GM19025 (cell line): ENCODE measurements at regions not wholly inside any gene's neighbourhood (a gene's known extent, or its start where the extent isn't known, plus 50 kb on each side); places are given as distances from the start of the nearest gene placed in this dataset.

Experiments
- ATAC-seq: cut with Tn5 transposase; IDR thresholded peaks from one replicate; pipeline ENCODE4 v1.9.1; 2021; ENCODE audit warnings: mild to moderate bottlenecking, low read depth, moderate library complexity; ENCODE audit not compliant: unreplicated experiment

- ATAC-seq: no peak
Observed at GRCh38 chr12:85352016-85352415, 72.0 kb downstream of the ALX1 start.

GRCh38 chr12:85356596-85357385 lies 76.8 kb downstream of the ALX1 start:
- no peak for ATAC-seq

DNA sequence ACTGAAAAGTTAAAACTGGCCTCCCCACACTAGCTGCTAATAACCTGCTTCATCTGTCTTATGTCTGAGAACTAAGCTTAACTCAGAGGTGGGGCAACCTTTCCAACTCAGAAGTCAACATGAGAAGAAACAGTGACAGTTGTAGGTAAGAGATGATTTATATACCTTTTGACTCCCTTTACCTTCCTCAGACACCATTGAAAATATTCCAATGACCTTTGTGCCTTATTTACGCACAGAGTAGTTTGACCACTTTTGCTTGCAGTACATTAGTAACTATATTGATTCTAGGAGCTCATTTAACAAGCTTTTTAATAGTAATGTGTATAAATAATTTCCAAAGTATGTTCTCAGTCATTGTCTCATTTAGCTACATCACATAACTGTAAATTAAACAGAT lies 77.6 kb downstream of the ALX1 start:
- no peak for ATAC-seq

DNA sequence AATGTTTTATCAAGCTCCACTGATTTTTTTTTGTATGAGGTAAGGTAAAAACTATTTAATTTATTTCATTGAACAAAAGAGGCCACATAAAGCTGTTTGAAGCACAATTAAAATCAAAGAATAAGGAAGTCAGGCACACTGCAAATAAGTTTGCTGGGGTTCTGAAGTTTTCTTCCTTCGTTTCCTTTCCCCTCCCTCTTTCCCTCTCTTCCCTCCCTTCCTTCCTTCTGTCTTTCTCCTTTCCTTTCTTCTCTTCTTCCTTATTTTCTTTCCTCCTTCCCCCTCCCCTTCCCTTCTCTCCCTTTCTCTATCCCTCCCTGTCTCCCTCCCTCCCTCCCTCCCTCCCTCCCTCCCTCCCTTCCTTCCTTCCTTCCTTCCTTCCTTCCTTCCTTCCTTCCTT lies 78.7 kb downstream of the ALX1 start:
- ATAC-seq: no peak

GRCh38 chr12:85363382-85364190 lies 83.6 kb downstream of the ALX1 start:
- no peak for ATAC-seq

GRCh38 chr12:85367936-85368335 lies 87.9 kb downstream of the ALX1 start:
- ATAC-seq: no peak

DNA sequence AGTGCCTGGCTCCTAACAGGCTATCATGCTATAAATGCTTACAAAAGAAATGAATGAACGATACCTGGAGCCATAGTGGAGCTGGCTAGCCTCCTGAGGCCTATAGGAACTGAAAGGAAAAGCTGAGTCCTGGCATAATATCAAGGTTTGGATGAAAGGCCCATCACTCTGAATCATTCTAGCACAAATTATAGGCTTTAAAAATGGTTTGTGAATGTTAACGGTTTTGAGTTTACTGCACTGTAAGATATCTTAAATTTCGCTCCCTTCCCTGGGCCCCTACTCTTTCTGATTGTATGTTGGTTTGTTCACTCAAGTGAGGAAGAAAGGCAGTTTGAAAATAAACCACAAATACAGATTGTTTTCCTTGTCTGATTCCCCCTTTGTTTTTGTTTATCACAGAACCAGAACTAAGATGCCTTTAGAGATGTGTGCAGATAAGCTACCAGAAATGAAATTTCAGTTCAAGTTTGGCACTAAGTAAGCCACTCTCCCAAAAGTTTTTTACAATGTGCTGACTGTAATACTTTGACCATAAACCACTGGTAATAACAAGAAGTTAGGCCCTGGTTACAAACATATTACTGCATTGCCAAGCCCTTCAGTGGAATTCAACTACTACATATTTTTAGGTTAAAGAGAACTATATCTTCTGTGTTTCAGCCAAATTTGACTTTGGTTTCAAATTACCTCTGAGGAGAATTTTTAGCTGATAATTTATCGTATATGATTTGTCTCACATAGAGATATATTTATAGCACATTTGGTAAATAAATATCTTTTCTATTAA lies 89.5 kb downstream of the ALX1 start:
- ATAC-seq: no peak

- ATAC-seq: no peak
Observed at GRCh38 chr12:85373045-85373444, 93.0 kb downstream of the ALX1 start.

DNA sequence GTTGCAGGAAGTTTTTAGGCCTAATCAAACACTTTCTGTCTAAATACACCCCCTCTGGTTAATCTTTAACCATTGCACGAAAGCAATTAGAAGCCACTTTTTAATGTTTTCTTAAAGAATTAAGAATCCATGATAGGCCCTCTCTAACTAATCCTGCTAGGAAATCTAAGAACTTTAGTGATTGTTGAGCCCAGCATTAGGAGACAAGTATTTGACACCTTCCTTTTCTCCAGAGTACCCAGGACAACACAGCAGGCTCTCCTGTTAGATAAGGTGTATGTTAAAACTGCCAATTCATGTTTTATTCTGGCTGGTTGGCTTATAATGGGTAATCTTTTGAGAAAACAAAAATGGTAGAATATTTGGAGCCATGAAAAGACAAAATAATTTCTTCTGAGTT lies 95.0 kb downstream of the ALX1 start:
- ATAC-seq: no peak

- no peak for ATAC-seq
Observed at GRCh38 chr12:85385406-85385805, 105.4 kb downstream of the ALX1 start.

DNA sequence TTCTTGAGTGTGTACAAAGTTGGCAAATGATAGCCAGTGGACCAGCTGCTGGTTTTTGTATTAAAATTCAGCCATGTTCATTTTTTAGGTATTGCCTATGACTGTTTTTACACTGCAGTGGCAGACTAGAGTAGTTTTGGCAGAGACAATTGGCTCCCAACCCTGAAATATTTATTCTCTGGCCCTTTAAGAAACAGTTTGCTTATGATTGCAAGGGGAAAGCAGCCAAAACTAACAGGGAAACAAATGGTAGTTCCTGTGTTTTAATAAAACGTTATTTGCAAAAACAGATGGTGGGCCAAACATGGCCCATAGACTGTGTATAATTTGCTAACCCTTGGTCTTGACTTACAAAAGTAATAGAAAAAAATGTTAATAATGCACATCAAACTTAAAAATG lies 110.2 kb downstream of the ALX1 start:
- ATAC-seq: no peak

GRCh38 chr12:85392508-85392907 lies 112.5 kb downstream of the ALX1 start:
- no peak for ATAC-seq

- no peak for ATAC-seq
Observed at GRCh38 chr12:85393606-85394005, 113.6 kb downstream of the ALX1 start.

DNA sequence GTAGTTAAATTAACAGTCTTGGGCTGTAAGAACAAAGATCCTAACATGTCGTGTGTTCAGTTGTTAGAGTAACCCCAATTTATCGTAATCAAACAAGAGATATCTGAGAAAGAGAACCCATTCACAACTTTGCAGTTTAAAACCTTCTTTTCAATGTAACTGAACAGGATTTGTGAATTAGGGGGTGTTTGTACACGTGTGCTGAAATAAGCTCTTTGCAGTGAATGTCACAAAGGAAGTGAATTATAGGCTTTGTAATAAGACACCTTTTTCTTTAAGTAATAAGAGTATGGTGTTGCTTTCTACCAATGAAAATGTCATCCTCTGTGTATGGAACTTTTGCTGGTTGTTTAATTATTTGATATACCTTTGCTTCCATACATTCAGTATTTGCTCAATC lies 114.0 kb downstream of the ALX1 start:
- ATAC-seq: no peak

DNA sequence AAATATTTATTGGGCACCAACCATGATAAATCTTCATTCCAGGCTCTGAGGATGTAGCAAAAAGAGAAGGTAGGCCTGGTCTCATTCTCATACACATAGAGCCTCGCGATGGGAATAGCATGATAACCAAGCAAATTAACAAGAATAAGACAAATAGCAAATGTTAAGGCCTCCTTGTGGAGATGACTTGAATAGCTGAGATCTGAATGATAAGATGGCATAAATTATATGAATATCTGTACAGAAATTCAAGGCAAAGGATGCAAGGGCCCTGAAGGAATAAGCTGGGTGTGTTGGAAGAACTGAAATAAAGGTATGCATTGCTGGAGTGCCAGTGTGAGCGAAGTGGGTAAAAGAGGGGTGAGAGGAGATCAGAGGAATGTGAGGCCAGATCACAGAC lies 114.8 kb downstream of the ALX1 start:
- no peak for ATAC-seq

DNA sequence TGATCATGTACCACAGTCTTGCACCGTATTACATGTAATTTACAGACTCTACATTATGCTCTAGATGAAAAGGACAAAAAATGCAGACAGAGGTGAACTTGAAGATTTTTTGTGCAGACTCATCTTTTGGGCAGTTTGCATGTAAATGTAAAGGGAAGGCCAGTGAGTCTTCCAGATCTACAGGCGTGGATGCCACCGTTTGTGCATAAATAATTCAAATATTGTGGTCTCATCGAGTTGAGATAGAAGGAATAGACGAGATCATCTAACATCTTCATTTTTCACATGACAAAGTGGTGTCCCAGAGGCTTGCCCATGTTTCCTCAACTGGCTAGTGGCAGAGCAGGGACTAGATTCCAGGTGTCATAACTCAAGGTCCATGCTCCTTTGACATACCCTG lies 125.2 kb downstream of the ALX1 start:
- ATAC-seq: no peak

- no peak for ATAC-seq
Observed at GRCh38 chr12:85405781-85406522, 125.9 kb downstream of the ALX1 start.

- no peak for ATAC-seq
Observed at GRCh38 chr12:85413266-85413665, 133.2 kb downstream of the ALX1 start.

DNA sequence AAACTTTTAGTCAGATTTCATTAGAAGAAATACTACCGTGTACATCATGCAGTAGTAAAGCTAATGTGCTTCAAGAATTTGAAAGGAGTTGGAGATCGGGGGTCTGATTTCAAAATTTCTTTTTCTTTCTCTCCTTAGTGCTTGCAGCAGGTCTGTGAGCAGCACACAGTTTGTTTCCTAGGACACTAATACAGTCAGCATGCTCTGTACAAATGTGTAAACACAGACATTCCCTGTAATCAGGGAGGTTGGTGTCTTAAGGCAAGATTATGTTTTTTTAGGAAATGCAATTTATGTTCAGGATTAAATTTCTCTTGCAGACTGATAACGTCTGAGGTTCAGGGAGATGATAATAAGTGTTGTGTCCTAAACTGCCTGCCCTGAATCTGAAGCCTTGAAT lies 142.7 kb downstream of the ALX1 start:
- no peak for ATAC-seq

GRCh38 chr12:85423947-85424346 lies 143.9 kb downstream of the ALX1 start:
- peak; percentile 42 for ATAC-seq
